Mucosa of descending colon (tissue), 3 donors: ENCODE measurements at regions not wholly inside any gene's neighbourhood (a gene's known extent, or its start where the extent isn't known, plus 50 kb on each side); places are given as distances from the start of the nearest gene placed in this dataset.

Experiments
- ATAC-seq: fragments of 200-7000 bp; cut with Tn5 transposase; one replicate; pipeline ENCODE4 v1.9.1; 2020; ENCODE audit warnings: mild to moderate bottlenecking, moderate library complexity
- DNase-seq, 3 donors: peaks; one replicate each; pipeline ENCODE4 v3.0.0-alpha.2; 2020
- H3K36me3 ChIP-seq: fragments of 200-600 bp; one replicate; pipeline ENCODE4 v1.8.0; 2021; ENCODE audit warnings: low read depth, mild to moderate bottlenecking
- H3K4me1 ChIP-seq: fragments of 200-600 bp; one replicate; pipeline ENCODE4 v1.8.0; 2021; ENCODE audit warnings: low read depth, mild to moderate bottlenecking
- H3K4me3 ChIP-seq: fragments of 200-600 bp; one replicate; pipeline ENCODE4 v1.8.0; 2021; ENCODE audit warnings: mild to moderate bottlenecking
- H3K9me3 ChIP-seq: fragments of 200-600 bp; one replicate; pipeline ENCODE4 v1.8.0; 2021; ENCODE audit warnings: mild to moderate bottlenecking
- intact Hi-C, 2 donors: fragments of 100-400 bp; cut with DNase I in 1 of 2; cut with micrococcal nuclease in 1 of 2; formaldehyde crosslinking; loops; one replicate each; pipeline versions ENCODE4 v1.11.0 to v1.11.1; 2022; cut with DNase I, micrococcal nuclease
- TF ChIP-seq, protein P1 (sequence below): fragments of 200-600 bp; IDR thresholded peaks from one replicate; pipeline ENCODE4 v1.8.0; 2022; ENCODE audit warnings: antibody characterized with exemption, mild to moderate bottlenecking
- donor health status: DM: no; HTN: no; CAD: no; lungs with moderate emphysema.
- donor health status: DM: no; HTN: no; CAD: no.
- donor health status: DM: no; HTN: yes; CAD: no.

DNA sequence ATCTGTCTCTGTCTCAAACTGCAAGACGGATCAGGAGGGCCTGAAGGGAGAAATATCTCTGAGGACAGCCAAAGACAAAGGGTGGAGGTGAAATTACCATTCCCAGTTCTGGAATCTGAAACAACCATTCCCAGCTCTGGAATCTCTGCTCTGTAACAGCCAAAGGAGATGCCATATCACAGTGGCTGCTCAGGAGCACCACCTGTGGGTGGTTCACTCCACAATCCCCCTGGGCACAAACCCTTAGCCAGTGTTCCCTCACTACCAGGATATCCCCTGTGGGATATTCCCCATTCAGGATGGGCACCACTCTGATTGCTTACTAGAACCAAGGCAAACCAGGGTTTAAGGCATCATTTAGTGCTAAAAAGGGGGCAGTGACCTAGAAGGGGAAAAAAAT is 199.0 kb downstream of the HTR7 start:
- Histone ChIP-seq H3K36me3 (no peaks in the 10 kb centered on the region), H3K4me3 (no peak overlapping the region), H3K4me1 (no peaks in the 10 kb centered on the region), H3K9me3 (no peaks in the 10 kb centered on the region)
- intact Hi-C loops = no loop called here
- ATAC-seq (no peak), DNase-seq (no peak)
- TF ChIP-seq, protein P1, sequence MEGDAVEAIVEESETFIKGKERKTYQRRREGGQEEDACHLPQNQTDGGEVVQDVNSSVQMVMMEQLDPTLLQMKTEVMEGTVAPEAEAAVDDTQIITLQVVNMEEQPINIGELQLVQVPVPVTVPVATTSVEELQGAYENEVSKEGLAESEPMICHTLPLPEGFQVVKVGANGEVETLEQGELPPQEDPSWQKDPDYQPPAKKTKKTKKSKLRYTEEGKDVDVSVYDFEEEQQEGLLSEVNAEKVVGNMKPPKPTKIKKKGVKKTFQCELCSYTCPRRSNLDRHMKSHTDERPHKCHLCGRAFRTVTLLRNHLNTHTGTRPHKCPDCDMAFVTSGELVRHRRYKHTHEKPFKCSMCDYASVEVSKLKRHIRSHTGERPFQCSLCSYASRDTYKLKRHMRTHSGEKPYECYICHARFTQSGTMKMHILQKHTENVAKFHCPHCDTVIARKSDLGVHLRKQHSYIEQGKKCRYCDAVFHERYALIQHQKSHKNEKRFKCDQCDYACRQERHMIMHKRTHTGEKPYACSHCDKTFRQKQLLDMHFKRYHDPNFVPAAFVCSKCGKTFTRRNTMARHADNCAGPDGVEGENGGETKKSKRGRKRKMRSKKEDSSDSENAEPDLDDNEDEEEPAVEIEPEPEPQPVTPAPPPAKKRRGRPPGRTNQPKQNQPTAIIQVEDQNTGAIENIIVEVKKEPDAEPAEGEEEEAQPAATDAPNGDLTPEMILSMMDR = no peak

DNA sequence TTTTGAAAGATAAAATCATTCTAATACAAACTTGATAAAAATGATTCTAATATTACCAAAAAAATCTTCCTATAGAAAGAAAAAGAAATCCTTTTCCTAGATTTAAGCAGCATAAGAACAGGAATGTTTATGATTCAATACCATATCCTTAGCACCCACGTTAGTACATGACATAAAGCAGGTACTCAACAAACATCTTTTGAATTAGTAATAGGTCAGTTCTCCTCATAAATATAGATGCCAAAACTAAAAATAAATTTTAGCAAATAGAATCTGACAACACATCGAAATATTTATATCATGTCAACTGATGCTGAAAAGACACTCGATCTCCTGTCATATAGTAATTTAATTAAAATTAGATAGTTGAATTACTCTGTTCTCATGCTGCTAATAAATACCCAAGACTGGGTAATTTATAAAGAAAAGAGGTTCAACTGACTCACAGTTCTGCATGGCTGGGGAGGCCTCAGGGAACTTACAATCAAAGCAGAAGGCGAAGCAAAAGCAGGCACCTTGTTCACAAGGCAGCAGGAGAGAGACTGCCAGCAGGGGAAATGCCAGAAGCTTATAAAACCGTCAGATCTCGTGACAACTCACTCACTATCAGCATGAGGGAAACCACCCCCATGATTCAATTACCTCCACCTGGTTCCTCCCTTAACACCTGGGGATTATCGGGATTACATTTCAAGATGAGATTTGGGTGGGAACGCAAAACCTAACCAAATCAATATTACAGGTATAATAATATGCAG is 191.8 kb downstream of the HTR7 start:
- intact Hi-C loops = no loop called here
- no peaks in the 10 kb centered on the region for H3K36me3 ChIP-seq
- TF ChIP-seq, protein P1 = no peak
- H3K9me3 ChIP-seq = no peaks in the 10 kb centered on the region
- no peak for ATAC-seq
- no peaks in the 10 kb centered on the region for H3K4me1 ChIP-seq
- DNase-seq = no peak
- no peak overlapping the region for H3K4me3 ChIP-seq

DNA sequence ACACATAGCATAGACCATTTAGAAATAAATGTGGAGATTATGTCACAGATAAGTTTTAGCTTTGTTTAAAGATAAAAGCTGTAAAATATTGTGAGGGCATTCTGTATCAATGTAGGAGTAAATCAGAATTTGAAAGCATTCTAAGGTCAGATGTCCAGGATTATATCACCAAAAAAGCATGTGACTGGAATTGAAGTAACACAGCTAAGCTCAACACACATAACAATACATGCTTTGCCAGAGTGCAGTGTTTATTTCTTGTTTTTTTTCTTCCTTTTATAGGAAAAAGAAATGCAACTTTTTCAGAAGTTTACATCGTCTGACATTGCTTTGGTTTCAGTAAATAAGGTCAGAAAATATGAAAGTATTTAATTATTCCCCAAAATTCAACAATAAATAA is 183.4 kb downstream of the HTR7 start:
- no peaks in the 10 kb centered on the region for H3K36me3 ChIP-seq
- DNase-seq = no peak
- H3K9me3 ChIP-seq = no peaks in the 10 kb centered on the region
- H3K4me1 ChIP-seq = no peaks in the 10 kb centered on the region
- intact Hi-C loops = no loop called here
- no peak for ATAC-seq
- TF ChIP-seq, protein P1 = no peak
- no peak overlapping the region for H3K4me3 ChIP-seq

DNA sequence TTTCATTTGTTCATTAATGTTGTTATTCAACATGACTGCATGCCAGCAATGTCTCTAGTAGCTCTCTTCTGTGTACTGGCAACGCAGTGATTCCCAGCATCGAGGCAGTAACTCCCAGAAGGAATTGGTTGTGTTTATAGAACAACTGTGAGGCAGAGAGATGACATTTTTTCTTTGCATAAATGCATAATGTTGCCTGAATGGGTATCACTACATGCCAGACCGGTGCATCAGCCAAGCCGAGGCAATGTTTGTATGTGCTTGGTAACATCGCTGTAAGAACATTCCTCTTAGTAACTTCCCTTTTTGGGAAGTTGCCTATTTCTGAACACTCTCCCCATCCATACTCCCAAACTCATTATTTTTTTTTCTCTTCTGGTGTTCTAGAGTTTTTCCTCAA is 182.9 kb downstream of the HTR7 start:
- Histone ChIP-seq H3K4me3 (no peak overlapping the region), H3K36me3 (no peaks in the 10 kb centered on the region), H3K4me1 (no peaks in the 10 kb centered on the region), H3K9me3 (no peaks in the 10 kb centered on the region)
- ATAC-seq = peak; percentile 37
- no peak for DNase-seq
- intact Hi-C loops = no loop called here
- TF ChIP-seq, protein P1 = no peak

DNA sequence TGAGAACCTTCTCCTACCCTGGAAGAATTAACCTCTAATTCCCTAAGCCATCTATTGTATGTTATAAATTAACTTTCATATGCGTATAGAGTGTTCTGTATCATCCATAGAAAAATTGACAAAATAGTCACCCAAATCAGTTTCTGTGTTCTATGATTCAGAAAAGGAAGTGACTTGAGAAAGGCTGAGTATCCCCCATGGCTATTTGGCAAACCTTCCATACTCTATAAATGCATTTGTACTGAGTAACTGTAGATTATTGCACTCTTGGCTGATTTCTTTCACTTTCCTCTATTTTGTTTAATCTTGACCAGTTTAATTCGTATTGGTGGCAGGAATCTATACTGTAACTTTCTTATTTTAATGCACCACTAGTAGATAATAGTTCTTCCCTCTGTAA is 182.2 kb downstream of the HTR7 start:
- Histone ChIP-seq H3K4me3 (no peak overlapping the region), H3K36me3 (no peaks in the 10 kb centered on the region), H3K4me1 (no peaks in the 10 kb centered on the region), H3K9me3 (no peaks in the 10 kb centered on the region)
- ATAC-seq (no peak), DNase-seq (no peak)
- TF ChIP-seq, protein P1 = no peak
- intact Hi-C loops = no loop called here
